ENCODE measurements at regions not wholly inside any gene's neighbourhood (a gene's known extent, or its start where the extent isn't known, plus 50 kb on each side); places are given as distances from the start of the nearest gene placed in this dataset.
"Not testable (repeated sequence)": the region's sequence is repeated elsewhere in the genome, so short reads cannot be mapped to it uniquely, and the experiment has no call there.

DNA sequence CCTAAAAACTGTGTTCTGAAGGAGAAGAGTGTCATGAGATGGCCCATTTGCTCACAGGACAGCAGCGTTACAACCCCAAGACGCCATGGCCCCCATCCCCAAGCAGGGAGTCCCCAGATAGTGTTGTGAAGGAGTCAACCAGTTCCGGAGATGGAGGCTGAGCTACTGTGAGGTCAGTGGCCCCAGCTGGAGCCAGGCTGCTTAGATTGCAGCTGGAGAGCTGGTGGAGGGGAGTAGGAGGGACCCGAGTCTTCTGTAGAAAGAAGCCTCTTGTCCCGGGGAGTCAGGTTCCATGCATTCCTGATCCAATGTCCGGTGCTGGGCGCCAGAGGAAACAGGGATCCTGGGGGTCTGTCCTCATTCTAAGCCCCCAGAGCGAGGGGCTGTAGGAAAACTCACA lies 93.5 kb upstream of the SIM2 start:
- peaks cover 31% of the 10 kb centered on the region for H3K27me3 Mint-ChIP-seq
- H3K9me3 Mint-ChIP-seq = peaks cover 8% of the 10 kb centered on the region
- ATAC-seq = no peak
- H3K4me3 Mint-ChIP-seq = no peak overlapping the region
- H3K36me3 Mint-ChIP-seq = no peaks in the 10 kb centered on the region
- H3K4me1 Mint-ChIP-seq = no peaks in the 10 kb centered on the region
- no peak overlapping the region for H3K27ac Mint-ChIP-seq

DNA sequence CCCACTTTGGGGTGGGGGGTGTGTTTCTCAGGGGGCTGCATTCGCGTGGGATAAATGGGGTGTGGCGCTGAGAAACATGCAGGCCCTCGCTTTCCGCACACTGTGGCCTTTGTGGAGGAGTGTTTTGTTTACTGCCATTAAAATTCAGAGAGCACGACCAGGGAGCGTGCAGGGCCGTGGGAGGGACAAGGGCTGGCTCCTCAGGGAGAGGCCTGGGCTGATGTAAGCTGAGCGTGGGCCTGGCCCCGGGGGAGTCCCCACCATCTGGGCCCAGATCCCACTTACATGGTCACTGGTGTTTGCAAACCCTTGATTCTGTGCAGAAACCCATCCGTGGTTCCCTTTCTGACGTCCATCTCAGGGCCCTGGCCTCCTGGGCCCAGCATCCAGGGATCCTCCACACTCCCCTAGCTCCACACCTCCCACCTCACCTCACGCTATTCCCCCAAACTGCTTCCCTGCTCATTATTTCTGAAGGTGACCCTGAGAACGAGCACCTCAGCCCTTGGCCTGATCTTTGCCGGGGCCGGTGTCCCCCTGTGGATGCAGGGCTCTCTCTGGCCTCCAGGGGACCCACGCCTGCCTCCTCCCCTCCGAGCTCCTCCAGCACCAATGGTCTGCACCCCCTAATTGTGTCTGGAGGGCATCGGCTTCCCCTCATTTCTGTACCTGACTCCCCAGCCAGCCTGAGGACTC lies 92.5 kb upstream of the SIM2 start:
- H3K36me3 Mint-ChIP-seq = no peaks in the 10 kb centered on the region
- peaks cover 9% of the 10 kb centered on the region for H3K9me3 Mint-ChIP-seq
- H3K4me1 Mint-ChIP-seq = no peaks in the 10 kb centered on the region
- H3K27ac Mint-ChIP-seq = no peak overlapping the region
- no peak overlapping the region for H3K4me3 Mint-ChIP-seq
- H3K27me3 Mint-ChIP-seq = peaks cover 31% of the 10 kb centered on the region
- no peak for ATAC-seq

DNA sequence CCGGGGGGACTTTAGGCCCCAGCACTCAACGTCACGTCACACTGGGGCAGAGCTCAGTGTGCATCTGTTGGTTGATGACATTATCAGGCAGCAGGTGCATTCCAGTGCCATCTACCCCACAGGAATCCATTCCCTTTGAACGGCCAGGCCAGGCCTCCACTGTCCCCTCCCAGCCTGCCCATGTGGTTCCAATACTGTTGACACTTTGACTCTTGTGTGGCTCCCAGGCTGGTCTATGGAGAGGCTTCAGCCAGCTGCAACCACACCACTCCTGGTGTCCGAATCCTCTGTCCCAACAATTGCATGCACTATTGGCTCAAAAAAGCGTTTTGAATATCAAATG lies 92.0 kb upstream of the SIM2 start:
- Mint-ChIP-seq H3K27me3 (peaks cover 31% of the 10 kb centered on the region), H3K27ac (no peak overlapping the region), H3K4me1 (no peaks in the 10 kb centered on the region), H3K9me3 (peaks cover 9% of the 10 kb centered on the region), H3K4me3 (no peak overlapping the region), H3K36me3 (no peaks in the 10 kb centered on the region)
- no peak for ATAC-seq

DNA sequence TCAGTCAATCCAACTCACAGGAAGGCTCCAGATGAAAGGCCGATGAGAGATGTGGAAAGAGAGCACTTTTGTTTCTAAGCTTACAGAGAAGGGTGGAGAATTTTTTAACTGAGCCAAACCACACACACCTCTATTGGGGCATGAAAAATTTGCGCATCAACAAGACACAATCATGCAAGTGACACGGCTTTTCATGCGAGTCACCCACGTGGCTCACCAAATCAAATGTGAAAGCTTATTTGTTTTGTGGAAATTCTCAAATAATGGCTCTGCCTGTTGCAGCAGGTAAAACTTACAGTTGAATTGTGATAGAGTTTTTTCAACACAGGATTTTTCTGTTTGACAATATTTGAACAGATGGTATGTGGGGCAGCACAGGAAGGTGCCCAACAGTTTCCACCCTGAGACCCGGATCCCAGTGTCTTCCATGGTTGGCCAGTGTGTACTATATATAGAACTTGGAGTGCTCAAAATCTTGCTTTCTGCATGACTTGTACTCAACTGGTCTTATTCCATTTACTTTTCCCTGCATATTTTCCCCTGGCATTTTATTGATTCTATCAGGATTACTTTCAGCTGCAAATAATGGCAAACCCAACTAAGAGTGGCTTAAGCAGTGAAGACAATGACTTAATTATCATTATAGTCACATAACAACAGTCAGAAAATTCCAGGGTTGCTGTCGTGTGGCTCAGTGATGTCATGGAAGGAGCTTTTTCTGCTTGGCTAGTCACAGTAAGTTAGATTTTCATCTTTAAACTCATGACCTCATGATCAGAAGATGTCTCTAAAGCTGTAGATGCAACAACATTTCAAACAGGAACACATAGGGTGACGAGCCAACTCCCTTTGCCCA lies 90.6 kb upstream of the SIM2 start:
- ATAC-seq = no peak
- Mint-ChIP-seq H3K4me1 (no peaks in the 10 kb centered on the region), H3K9me3 (peaks cover 12% of the 10 kb centered on the region), H3K4me3 (no peak overlapping the region), H3K27ac (no peak overlapping the region), H3K36me3 (no peaks in the 10 kb centered on the region), H3K27me3 (peaks cover 40% of the 10 kb centered on the region)

DNA sequence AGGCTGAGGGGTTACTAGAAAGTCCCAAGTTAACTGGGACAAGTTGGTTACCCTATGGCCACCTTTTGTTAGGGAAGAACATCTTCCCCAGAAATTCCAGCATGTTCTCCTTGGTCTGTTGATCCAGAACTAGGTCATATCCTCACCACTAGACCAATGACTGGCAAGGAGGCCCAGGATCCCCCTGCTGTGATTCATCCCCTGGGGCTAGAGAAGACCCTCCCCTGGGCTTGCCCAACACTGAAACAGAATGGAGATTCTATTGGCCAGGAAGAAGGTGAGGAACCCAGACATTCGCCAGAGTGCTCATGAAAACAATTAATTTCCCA lies 90.1 kb upstream of the SIM2 start:
- Mint-ChIP-seq H3K9me3 (peaks cover 12% of the 10 kb centered on the region), H3K4me3 (no peak overlapping the region), H3K36me3 (no peaks in the 10 kb centered on the region), H3K27me3 (peaks cover 43% of the 10 kb centered on the region), H3K27ac (no peak overlapping the region), H3K4me1 (no peaks in the 10 kb centered on the region)
- no peak for ATAC-seq

DNA sequence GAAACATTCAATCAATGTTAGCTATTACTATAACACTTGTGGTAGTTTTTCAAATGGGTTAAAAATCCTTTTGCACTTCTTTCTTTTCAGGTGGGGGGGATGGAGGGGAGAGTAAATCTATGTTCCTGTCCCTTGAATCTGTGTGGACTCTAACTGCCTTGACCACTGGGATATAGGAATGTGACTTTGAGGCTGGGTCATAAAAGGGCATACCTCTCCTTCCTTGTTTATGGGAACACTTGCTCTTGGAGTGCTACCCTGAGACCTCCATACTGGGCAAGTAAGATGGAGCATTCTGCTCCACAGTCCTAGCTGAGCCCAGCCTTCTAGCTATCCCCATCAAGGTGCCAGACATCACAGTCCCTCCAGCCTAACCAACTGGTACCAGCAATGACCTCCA lies 89.3 kb upstream of the SIM2 start:
- H3K4me1 Mint-ChIP-seq = no peaks in the 10 kb centered on the region
- H3K9me3 Mint-ChIP-seq = peaks cover 12% of the 10 kb centered on the region
- no peak for ATAC-seq
- no peak overlapping the region for H3K4me3 Mint-ChIP-seq
- no peak overlapping the region for H3K27ac Mint-ChIP-seq
- H3K36me3 Mint-ChIP-seq = no peaks in the 10 kb centered on the region
- peaks cover 43% of the 10 kb centered on the region for H3K27me3 Mint-ChIP-seq

DNA sequence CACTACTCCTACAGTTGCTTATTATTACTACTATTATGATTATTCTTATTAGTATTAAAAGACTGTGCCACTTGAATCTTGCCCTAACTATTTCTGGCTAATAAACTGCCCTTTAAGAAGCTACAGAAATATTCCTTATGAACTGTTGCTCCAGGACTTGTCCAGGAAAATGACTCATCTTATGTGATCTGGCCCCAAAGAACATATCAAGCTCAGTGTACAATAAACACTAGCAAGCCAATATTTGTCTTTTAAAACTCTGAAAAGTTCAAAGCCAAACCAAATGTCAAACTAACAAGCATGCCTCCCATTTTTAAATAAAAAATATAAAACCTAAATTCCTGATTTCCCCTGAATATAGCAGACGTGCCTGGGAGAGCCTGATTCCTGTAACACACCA lies 88.7 kb upstream of the SIM2 start:
- ATAC-seq = no peak
- Mint-ChIP-seq H3K4me3 (no peak overlapping the region), H3K4me1 (no peaks in the 10 kb centered on the region), H3K36me3 (no peaks in the 10 kb centered on the region), H3K27me3 (peaks cover 43% of the 10 kb centered on the region), H3K27ac (no peak overlapping the region), H3K9me3 (peaks cover 12% of the 10 kb centered on the region)

DNA sequence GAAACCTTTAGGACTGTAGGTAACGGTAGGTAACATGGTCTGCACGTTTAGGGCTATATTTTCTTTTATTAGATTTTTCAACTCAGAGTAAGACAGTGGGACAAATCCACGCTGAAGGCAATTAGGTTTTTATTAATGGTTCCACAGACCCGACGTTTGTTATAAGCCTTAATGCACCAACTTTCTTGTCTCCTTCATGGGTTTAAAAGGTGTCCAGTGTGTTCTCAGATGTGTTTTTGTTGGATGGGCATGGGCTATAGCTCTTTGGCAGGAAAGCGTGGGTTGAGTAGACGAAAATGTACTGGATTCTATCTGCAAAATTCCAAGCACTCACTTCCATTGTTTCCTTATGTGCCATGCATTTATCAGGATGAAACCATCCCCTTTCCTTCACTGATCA lies 88.0 kb upstream of the SIM2 start:
- Mint-ChIP-seq H3K27me3 (peaks cover 46% of the 10 kb centered on the region), H3K27ac (no peak overlapping the region), H3K4me1 (no peaks in the 10 kb centered on the region), H3K36me3 (no peaks in the 10 kb centered on the region), H3K4me3 (no peak overlapping the region), H3K9me3 (peaks cover 16% of the 10 kb centered on the region)
- ATAC-seq = no peak

DNA sequence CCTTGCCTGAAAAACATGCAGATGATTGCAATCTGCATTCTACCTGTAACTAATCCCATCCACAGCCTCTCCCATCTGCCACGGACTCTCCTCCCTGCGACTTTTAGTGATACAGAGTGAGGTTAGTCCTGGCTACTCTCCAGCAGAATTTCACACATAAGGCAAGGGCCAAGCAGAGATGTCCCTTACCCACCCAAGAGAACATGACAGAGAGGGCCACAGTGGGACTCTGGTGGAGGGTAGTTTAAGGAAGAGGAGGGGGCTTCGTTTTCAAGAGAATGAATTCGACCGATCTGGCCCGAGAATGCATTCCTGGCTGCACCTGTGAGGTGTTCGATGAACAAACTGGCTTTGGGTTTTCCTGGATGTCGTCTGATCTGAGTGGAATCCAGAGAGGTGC lies 87.5 kb upstream of the SIM2 start:
- ATAC-seq = no peak
- Mint-ChIP-seq H3K36me3 (no peaks in the 10 kb centered on the region), H3K27me3 (peaks cover 47% of the 10 kb centered on the region), H3K4me3 (no peak overlapping the region), H3K9me3 (peaks cover 16% of the 10 kb centered on the region), H3K27ac (no peak overlapping the region), H3K4me1 (no peaks in the 10 kb centered on the region)

DNA sequence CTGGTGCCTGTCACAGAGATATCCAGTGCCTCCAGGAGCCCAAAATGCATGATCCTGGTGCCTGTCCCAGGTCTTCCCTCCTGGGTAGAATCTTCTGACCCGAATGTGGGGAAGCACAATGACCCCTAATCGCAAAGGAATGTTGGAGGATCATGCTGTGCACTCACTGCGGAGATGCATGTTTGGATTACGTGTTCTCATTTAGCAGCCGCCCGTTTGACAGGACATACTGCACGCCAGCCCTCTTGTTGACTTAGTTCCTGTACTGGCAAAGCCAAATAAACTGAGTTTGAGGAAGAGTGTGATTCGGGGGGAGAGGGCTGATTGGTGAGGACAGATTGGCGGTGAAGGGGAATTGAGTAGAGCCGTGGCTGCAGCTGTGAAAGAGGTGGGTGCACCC lies 85.9 kb upstream of the SIM2 start:
- H3K27ac Mint-ChIP-seq = no peak overlapping the region
- H3K36me3 Mint-ChIP-seq = no peaks in the 10 kb centered on the region
- no peak overlapping the region for H3K4me3 Mint-ChIP-seq
- peaks cover 18% of the 10 kb centered on the region for H3K9me3 Mint-ChIP-seq
- no peak for ATAC-seq
- H3K4me1 Mint-ChIP-seq = no peaks in the 10 kb centered on the region
- H3K27me3 Mint-ChIP-seq = peaks cover 46% of the 10 kb centered on the region

DNA sequence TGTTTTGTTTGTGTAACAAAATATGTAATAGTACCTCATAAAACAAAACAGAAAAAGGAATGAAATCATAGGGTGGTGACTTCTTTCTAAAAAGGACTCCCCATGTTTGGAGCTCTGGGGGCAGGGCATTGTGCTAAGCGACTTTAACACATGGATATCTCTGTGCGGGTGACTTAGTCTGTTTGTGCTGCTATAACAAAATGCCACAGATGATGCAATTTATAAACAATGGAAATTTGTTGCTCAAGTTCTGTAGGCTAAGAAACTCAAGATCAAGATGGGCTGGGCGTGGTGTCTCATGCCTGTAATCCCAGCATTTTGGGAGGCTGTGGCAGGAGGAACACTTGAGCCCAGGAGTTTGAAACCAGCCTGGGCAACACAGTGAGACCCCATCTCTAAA lies 85.4 kb upstream of the SIM2 start:
- H3K27ac Mint-ChIP-seq = no peak overlapping the region
- no peaks in the 10 kb centered on the region for H3K36me3 Mint-ChIP-seq
- H3K4me3 Mint-ChIP-seq = no peak overlapping the region
- ATAC-seq = no peak
- H3K27me3 Mint-ChIP-seq = peaks cover 46% of the 10 kb centered on the region
- H3K4me1 Mint-ChIP-seq = no peaks in the 10 kb centered on the region
- H3K9me3 Mint-ChIP-seq = peaks cover 18% of the 10 kb centered on the region

DNA sequence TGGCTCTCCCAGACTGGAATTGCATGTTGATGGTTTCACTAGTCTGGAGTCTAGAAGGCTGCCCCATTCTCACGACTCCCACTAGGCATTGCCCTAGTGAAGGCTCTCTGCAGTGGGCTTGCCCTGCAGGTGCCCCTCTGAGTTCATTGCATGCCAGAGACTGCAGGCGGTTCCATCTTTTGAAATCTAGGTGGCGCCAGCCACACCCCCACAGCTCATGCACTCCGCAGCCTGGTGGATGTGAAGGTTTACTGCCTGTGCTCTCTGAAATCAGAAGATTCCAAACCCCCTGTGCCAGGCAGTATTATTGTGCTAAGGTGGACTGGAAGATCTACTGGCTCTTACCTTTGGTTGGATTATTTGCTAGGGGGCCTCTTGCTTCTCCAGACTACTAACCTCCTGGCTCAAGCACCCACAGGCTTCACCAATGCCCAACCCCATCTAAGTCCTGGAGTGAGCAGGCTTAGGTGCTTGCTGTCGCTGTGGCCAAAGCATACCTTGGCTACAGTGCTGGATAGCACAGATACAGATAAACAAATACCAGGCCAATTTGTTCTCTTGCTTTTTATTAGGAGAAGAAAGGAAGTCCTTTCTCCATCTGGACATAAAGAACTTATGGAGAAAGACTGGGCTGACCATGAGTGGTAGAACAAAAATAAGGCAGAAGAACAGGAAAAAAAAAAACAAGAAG lies 83.5 kb upstream of the SIM2 start:
- no peaks in the 10 kb centered on the region for H3K36me3 Mint-ChIP-seq
- no peak overlapping the region for H3K4me3 Mint-ChIP-seq
- no peak for ATAC-seq
- H3K9me3 Mint-ChIP-seq = peaks cover 15% of the 10 kb centered on the region
- H3K4me1 Mint-ChIP-seq = no peaks in the 10 kb centered on the region
- H3K27ac Mint-ChIP-seq = no peak overlapping the region
- H3K27me3 Mint-ChIP-seq = peaks cover 46% of the 10 kb centered on the region

DNA sequence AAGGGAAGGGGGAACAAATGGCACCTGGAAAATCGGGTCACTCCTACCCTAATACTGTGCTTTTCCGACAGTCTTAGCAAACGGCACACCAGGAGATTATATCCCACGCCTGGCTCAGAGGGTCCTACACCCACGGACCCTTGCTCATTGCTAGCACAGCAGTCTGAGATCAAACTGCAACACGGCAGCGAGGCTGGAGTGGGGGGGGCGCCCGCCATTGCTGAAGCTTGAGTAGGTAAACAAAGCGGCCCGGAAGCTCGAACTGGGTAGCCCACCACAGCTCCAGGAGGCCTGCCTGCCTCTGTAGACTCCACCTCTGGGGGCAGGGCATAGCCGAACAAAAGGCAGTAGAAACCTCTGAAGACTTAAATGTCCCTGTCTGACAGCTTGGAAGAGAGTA lies 82.1 kb upstream of the SIM2 start:
- Mint-ChIP-seq H3K27me3 (peaks cover 46% of the 10 kb centered on the region), H3K9me3 (peaks cover 14% of the 10 kb centered on the region)
- H3K36me3 Mint-ChIP-seq, H3K4me1 Mint-ChIP-seq, H3K4me3 Mint-ChIP-seq, H3K27ac Mint-ChIP-seq, ATAC-seq: not testable (repeated sequence)

DNA sequence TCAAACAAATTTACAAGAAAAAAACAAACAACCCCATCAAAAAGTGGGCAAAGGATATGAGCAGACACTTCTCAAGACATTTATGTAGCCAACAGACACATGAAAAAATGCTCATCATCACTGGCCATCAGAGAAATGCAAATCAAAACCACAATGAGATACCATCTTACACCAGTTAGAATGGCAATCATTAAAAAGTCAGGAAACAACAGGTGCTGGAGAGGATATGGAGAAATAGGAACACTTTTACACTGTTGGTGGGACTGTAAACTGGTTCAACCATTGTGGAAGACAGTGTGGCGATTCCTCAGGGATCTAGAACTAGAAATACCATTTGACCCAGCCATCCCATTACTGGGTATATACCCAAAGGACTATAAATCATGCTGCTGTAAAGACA lies 77.1 kb upstream of the SIM2 start:
- not testable (repeated sequence) for H3K36me3 Mint-ChIP-seq, H3K4me3 Mint-ChIP-seq, H3K4me1 Mint-ChIP-seq, ATAC-seq, H3K27me3 Mint-ChIP-seq, H3K9me3 Mint-ChIP-seq, H3K27ac Mint-ChIP-seq

DNA sequence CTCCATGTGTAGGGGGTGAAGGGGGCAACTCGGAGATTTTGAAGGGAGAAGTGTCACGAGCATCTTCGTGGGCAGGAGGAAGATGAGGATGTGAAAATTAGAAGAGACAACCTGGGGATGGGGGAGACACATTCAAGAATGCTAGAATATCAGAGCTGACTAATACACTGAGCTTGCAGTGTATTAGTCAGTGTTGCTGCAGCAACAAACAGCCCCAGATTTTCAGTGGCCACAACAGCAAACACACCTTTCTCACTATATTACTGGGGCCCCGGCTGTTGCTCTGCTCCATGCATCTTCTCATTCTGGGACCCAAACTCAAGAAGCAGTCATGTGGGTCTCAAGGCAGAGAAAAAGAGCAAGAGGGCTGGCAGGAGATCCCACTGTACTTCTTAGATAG lies 74.8 kb upstream of the SIM2 start:
- Mint-ChIP-seq H3K9me3 (peaks cover 7% of the 10 kb centered on the region), H3K4me3 (no peak overlapping the region), H3K36me3 (no peaks in the 10 kb centered on the region), H3K27me3 (peaks cover 12% of the 10 kb centered on the region), H3K27ac (no peak overlapping the region), H3K4me1 (no peaks in the 10 kb centered on the region)
- no peak for ATAC-seq

DNA sequence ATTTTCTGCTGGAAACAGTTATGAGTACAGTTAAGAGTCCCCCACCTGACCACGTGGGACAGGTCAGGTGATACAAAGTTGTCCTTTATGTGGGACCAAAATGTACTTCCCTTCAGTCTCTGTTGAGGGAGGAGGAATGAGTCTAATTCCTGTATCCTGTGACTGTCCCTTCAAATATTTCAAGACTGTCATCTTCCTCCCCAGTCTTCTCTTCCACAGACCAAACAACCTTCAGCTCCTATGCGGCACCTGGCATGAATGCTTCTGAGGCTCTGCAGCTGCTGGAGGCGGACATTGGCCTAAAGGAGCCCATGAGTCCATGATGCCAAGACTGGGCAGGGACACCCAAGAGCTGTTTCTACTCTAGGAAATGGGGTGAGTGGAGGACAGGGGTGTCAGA lies 72.1 kb upstream of the SIM2 start:
- Mint-ChIP-seq H3K27ac (no peak overlapping the region), H3K27me3 (peaks cover 32% of the 10 kb centered on the region), H3K36me3 (no peaks in the 10 kb centered on the region), H3K9me3 (peaks cover 2% of the 10 kb centered on the region), H3K4me3 (no peak overlapping the region), H3K4me1 (no peaks in the 10 kb centered on the region)
- no peak for ATAC-seq

Data from stimulated activated memory B cell treated with anti-CD40 and anti-IgM and Interleukin-4, amounts not matched to agents 10 μg/mL and 1 μg/mL and 100 μg/mL, for 72 hours (primary cell).